ENCODE measurements at regions not wholly inside any gene's neighbourhood (a gene's known extent, or its start where the extent isn't known, plus 50 kb on each side); places are given as distances from the start of the nearest gene placed in this dataset.

DNA sequence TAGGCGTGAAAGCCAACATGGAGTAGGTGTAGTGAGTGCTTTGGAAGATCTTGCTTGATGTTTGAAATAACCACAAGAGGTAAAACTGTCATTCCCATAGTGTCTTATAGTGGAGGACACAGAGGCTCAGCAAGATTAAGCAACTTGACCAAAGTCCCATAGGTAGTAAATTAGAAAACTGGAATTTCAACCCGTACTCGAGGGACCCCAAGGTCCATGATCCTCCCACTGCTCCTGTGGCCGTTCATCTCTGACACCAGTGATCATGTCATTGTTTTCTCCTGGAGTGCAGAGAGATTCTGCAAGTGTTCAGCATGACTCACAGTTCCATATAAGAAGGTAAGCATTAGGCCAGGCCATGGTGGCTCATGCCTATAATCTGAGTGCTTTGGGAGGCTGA, 126.9 kb downstream of the FGF9 start:
- no peak overlapping the region for H3K4me3 ChIP-seq (replicated peaks in 1 of 2; ENCODE audit: low read depth in 2 of 2, low read length in 2 of 2)
- DNase-seq (ENCODE audit: low read depth in 2 of 2) = no peak

DNA sequence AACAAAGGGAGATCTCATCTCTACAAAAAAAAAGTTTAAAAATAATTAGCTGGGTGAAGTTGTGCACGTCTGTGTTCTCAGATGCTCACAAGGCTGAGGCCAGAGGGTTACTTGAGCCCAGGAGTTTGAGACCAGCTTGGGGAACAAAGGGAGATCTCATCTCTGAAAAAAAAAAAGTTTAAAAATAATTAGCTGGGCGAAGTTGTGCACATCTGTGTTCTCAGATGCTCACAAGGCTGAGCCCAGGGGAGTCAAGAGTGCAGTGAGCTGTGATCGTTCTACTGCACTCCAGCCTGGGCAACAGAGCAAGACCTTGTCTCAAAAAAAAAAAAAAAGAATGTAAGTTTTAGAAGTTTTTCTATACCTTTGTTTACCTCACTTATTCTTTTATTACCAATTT, 127.3 kb downstream of the FGF9 start:
- no peak overlapping the region for H3K4me3 ChIP-seq (replicated peaks in 1 of 2; ENCODE audit: low read depth in 2 of 2, low read length in 2 of 2)
- TF ChIP-seq, protein P1, sequence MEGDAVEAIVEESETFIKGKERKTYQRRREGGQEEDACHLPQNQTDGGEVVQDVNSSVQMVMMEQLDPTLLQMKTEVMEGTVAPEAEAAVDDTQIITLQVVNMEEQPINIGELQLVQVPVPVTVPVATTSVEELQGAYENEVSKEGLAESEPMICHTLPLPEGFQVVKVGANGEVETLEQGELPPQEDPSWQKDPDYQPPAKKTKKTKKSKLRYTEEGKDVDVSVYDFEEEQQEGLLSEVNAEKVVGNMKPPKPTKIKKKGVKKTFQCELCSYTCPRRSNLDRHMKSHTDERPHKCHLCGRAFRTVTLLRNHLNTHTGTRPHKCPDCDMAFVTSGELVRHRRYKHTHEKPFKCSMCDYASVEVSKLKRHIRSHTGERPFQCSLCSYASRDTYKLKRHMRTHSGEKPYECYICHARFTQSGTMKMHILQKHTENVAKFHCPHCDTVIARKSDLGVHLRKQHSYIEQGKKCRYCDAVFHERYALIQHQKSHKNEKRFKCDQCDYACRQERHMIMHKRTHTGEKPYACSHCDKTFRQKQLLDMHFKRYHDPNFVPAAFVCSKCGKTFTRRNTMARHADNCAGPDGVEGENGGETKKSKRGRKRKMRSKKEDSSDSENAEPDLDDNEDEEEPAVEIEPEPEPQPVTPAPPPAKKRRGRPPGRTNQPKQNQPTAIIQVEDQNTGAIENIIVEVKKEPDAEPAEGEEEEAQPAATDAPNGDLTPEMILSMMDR (IDR thresholded peaks at IDR 0.05; ENCODE audit: low read depth, low read length) = no peak
- DNase-seq (ENCODE audit: low read depth in 2 of 2) = no peak

More for the DNA sequence above, 126.9 kb downstream of the FGF9 start:
- TF ChIP-seq, protein P1 (IDR thresholded peaks at IDR 0.05; ENCODE audit: low read depth, low read length) = no peak

DNA sequence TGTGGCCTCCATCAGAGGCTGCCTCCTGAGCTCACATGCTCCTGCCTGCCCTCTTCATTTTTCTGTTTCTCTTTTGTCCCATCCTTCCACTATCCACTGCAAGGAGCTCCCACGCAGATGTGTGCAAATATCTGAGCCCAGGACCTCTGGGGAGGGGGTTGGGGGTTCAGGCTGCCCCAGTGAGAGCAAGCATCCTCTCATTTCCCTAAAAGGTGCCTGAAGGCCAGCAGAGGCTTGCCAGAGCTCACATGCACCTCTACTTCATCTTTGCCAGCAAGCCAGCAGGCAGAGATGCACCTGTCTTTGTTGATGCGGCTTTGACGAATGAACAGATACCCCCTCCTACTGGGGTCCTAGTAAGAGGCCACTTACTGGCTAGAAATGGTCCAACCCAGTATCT, 128.8 kb downstream of the FGF9 start:
- TF ChIP-seq, protein P1 (IDR thresholded peaks at IDR 0.05; ENCODE audit: low read depth, low read length) = no peak
- H3K4me3 ChIP-seq (replicated peaks in 1 of 2; ENCODE audit: low read depth in 2 of 2, low read length in 2 of 2) = no peak overlapping the region
- no peak for DNase-seq (ENCODE audit: low read depth in 2 of 2)

DNA sequence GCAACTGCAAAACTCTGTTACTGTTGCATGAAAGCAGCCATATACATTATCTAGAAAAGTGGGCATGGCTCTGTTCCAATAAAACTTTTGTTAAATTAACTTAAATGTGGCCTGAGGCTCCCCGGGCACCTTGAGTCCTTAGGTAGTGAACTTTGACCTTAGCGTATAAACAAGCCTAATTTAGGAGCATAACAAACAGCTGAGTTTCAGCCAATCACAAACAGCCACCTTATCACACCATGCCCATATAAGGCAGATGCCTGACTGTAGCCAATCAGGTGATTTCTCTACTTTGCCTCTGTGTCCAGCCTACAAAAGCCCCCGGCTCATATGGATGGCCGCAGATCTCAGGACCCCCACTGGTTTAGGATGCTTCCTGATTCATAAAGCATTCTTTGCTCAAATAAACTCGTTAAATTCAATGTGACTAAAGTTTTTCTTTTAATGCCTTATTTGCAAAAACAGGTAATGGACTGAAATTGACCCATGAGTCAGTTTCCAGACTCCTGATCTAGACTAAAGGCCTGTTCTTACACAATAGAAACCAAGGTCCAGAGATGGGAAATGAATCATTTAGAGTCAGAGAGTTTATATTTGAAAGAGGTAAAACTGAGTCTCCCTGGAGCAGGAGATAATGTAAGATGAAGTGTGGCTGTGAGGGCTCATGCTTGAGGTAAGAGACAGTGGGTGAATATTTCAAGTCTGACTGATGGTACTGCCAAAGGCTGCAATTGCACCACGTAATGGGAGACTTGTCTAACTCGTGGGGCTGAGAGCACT, 130.2 kb downstream of the FGF9 start:
- DNase-seq (ENCODE audit: low read depth in 2 of 2) = no peak
- H3K4me3 ChIP-seq (replicated peaks in 1 of 2; ENCODE audit: low read depth in 2 of 2, low read length in 2 of 2) = no peak overlapping the region
- TF ChIP-seq, protein P1 (IDR thresholded peaks at IDR 0.05; ENCODE audit: low read depth, low read length) = no peak

DNA sequence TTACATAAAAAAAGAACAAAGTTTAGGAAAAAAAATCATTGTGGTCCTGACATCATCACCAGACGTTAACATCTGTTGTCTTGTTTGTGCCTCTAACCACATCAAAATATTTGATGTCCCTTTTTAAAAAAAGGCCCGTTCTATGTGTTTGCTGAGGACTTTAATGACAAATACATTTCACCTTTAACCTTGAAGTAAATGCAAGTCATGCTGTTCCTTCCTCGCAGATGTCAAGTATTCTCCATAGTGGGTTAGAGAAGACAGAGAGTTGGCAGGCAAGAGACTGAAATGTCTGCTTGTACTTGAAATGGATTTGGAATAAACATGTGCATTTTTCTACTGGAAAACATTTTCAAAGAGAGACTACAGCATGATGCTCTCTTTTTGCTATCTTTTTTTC, 134.9 kb downstream of the FGF9 start:
- no peak overlapping the region for H3K4me3 ChIP-seq (replicated peaks in 1 of 2; ENCODE audit: low read depth in 2 of 2, low read length in 2 of 2)
- TF ChIP-seq, protein P1 (IDR thresholded peaks at IDR 0.05; ENCODE audit: low read depth, low read length) = no peak
- no peak for DNase-seq (ENCODE audit: low read depth in 2 of 2)

DNA sequence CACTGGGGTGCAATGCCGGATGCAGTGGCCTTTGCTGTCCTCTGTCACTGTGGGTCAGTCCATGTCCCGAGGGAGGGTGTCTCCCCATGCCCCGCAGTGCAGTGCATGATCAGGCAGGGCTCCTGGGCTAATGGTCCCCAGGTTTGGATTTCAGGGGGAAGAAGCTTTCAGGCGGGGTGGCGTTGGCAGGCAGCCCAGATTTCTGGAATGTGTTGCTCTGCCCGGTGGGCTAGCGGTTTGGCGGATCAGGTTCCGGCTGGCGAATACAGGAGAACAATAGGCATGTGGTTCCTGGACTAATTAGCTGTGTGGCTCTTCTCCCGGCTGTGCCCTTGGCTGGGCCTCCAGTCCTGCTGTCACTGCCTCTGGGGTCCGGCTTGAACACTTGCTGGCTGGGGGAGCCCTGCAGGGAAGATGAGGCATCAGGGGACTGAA, 141.3 kb downstream of the FGF9 start:
- no peak overlapping the region for H3K4me3 ChIP-seq (replicated peaks in 1 of 2; ENCODE audit: low read depth in 2 of 2, low read length in 2 of 2)
- no peak for DNase-seq (ENCODE audit: low read depth in 2 of 2)
- TF ChIP-seq, protein P1 (IDR thresholded peaks at IDR 0.05; ENCODE audit: low read depth, low read length) = no peak

DNA sequence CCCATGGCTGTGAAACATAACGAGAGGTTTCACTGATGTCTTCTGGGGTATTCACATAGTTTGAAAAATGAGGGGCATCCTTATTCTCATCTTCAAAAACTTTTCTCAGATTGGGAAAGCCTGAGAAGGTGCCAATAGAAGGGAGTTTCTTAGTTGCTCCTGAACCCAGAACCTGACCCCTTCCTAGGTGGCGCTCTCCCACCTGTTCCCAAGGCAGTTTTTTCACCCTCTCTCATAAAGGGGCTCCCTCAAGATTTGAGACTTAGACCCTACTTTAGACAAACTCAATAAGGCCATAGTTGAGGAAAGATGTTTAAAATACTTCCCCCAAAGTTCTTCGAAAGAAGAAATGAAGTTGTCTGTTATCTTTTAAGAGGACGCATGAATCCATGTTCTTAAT, 142.2 kb downstream of the FGF9 start:
- no peak overlapping the region for H3K4me3 ChIP-seq (replicated peaks in 1 of 2; ENCODE audit: low read depth in 2 of 2, low read length in 2 of 2)
- TF ChIP-seq, protein P1 (IDR thresholded peaks at IDR 0.05; ENCODE audit: low read depth, low read length) = no peak
- DNase-seq (ENCODE audit: low read depth in 2 of 2) = no peak
